ENCODE measurements at regions not wholly inside any gene's neighbourhood (a gene's known extent, or its start where the extent isn't known, plus 50 kb on each side); places are given as distances from the start of the nearest gene placed in this dataset.
A peak's percentile ranks its signal among the peaks of the same experiment; 100 is the strongest.

- TF ChIP-seq SUZ12 (IDR thresholded peaks at IDR 0.05; ENCODE audit: extremely low read depth, insufficient read depth, insufficient read length) (no peak), YY1 (IDR thresholded peaks at IDR 0.05; ENCODE audit: insufficient read depth, insufficient read length) (no peak), ZNF274 (IDR thresholded peaks at IDR 0.05; ENCODE audit: low read depth, low read length) (no peak)
- Histone ChIP-seq H3K27me3 (ENCODE audit: insufficient read depth, insufficient read length) (no peaks in the 10 kb centered on the region), H3K9me3 (ENCODE audit: insufficient read depth, low read length) (no peaks in the 10 kb centered on the region), H3K9ac (ENCODE audit: insufficient read length, low read depth) (no peak overlapping the region), H3K36me3 (ENCODE audit: insufficient read depth, insufficient read length, low read length) (no peaks in the 10 kb centered on the region), H3K4me1 (ENCODE audit: insufficient read depth, insufficient read length) (no peaks in the 10 kb centered on the region), H3K4me3 (ENCODE audit: insufficient read length, low read depth) (no peak overlapping the region)
- DNase-seq (ENCODE audit: low read depth, low spot score) = no peak
These were observed 1050.7 kb upstream of the PIK3C3 start for GRCh38 chr18:40904295-40904694.

GRCh38 chr18:40902436-40902835, 1052.6 kb upstream of the PIK3C3 start:
- no peaks in the 10 kb centered on the region for H3K36me3 ChIP-seq (ENCODE audit: insufficient read depth, insufficient read length, low read length)
- H3K4me1 ChIP-seq (ENCODE audit: insufficient read depth, insufficient read length) = no peaks in the 10 kb centered on the region
- H3K4me3 ChIP-seq (ENCODE audit: insufficient read length, low read depth) = no peak overlapping the region
- H3K9me3 ChIP-seq (ENCODE audit: insufficient read depth, low read length) = no peaks in the 10 kb centered on the region
- no peak for DNase-seq (ENCODE audit: low read depth, low spot score)
- TF ChIP-seq ZNF274 (IDR thresholded peaks at IDR 0.05; ENCODE audit: low read depth, low read length) (no peak), YY1 (IDR thresholded peaks at IDR 0.05; ENCODE audit: insufficient read depth, insufficient read length) (no peak), SUZ12 (IDR thresholded peaks at IDR 0.05; ENCODE audit: extremely low read depth, insufficient read depth, insufficient read length) (no peak)
- no peak overlapping the region for H3K9ac ChIP-seq (ENCODE audit: insufficient read length, low read depth)
- H3K27me3 ChIP-seq (ENCODE audit: insufficient read depth, insufficient read length) = no peaks in the 10 kb centered on the region

DNA sequence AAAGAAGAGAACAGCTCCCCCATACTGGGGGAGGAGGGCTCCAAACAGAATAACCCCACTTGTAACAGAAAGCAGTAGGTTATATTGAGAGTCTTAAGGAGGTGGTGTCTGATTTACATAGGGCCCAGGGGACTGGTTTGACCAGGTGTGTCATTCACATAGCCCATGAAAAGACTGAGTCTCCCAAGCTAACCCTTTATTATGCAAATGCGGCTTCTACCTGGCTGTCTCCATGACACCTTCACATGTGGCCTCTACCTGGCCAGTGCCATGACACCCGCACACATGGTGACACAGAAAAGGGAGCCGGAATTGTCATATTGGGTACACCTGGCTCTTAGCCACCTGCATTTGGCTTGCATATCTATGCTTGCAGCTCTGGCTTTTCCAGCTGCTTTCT, 1057.2 kb upstream of the PIK3C3 start:
- DNase-seq (ENCODE audit: low read depth, low spot score) = no peak
- H3K4me3 ChIP-seq (ENCODE audit: insufficient read length, low read depth) = no peak overlapping the region
- H3K27me3 ChIP-seq (ENCODE audit: insufficient read depth, insufficient read length) = no peaks in the 10 kb centered on the region
- H3K9ac ChIP-seq (ENCODE audit: insufficient read length, low read depth) = no peak overlapping the region
- H3K4me1 ChIP-seq (ENCODE audit: insufficient read depth, insufficient read length) = no peaks in the 10 kb centered on the region
- TF ChIP-seq YY1 (IDR thresholded peaks at IDR 0.05; ENCODE audit: insufficient read depth, insufficient read length) (no peak), ZNF274 (IDR thresholded peaks at IDR 0.05; ENCODE audit: low read depth, low read length) (no peak), SUZ12 (IDR thresholded peaks at IDR 0.05; ENCODE audit: extremely low read depth, insufficient read depth, insufficient read length) (no peak)
- no peaks in the 10 kb centered on the region for H3K36me3 ChIP-seq (ENCODE audit: insufficient read depth, insufficient read length, low read length)
- no peaks in the 10 kb centered on the region for H3K9me3 ChIP-seq (ENCODE audit: insufficient read depth, low read length)

GRCh38 chr18:40883271-40883670, 1071.8 kb upstream of the PIK3C3 start:
- Histone ChIP-seq H3K9me3 (ENCODE audit: insufficient read depth, low read length) (no peaks in the 10 kb centered on the region), H3K4me1 (ENCODE audit: insufficient read depth, insufficient read length) (no peaks in the 10 kb centered on the region), H3K9ac (ENCODE audit: insufficient read length, low read depth) (no peak overlapping the region), H3K4me3 (ENCODE audit: insufficient read length, low read depth) (no peak overlapping the region), H3K36me3 (ENCODE audit: insufficient read depth, insufficient read length, low read length) (no peaks in the 10 kb centered on the region), H3K27me3 (ENCODE audit: insufficient read depth, insufficient read length) (no peaks in the 10 kb centered on the region)
- DNase-seq (ENCODE audit: low read depth, low spot score) = no peak
- TF ChIP-seq SUZ12 (IDR thresholded peaks at IDR 0.05; ENCODE audit: extremely low read depth, insufficient read depth, insufficient read length) (no peak), YY1 (IDR thresholded peaks at IDR 0.05; ENCODE audit: insufficient read depth, insufficient read length) (no peak), ZNF274 (IDR thresholded peaks at IDR 0.05; ENCODE audit: low read depth, low read length) (no peak)

GRCh38 chr18:40882468-40882867, 1072.6 kb upstream of the PIK3C3 start:
- H3K9ac ChIP-seq (ENCODE audit: insufficient read length, low read depth) = no peak overlapping the region
- H3K27me3 ChIP-seq (ENCODE audit: insufficient read depth, insufficient read length) = no peaks in the 10 kb centered on the region
- no peak overlapping the region for H3K4me3 ChIP-seq (ENCODE audit: insufficient read length, low read depth)
- TF ChIP-seq ZNF274 (IDR thresholded peaks at IDR 0.05; ENCODE audit: low read depth, low read length) (no peak), YY1 (IDR thresholded peaks at IDR 0.05; ENCODE audit: insufficient read depth, insufficient read length) (no peak), SUZ12 (IDR thresholded peaks at IDR 0.05; ENCODE audit: extremely low read depth, insufficient read depth, insufficient read length) (no peak)
- no peak for DNase-seq (ENCODE audit: low read depth, low spot score)
- no peaks in the 10 kb centered on the region for H3K4me1 ChIP-seq (ENCODE audit: insufficient read depth, insufficient read length)
- no peaks in the 10 kb centered on the region for H3K36me3 ChIP-seq (ENCODE audit: insufficient read depth, insufficient read length, low read length)
- no peaks in the 10 kb centered on the region for H3K9me3 ChIP-seq (ENCODE audit: insufficient read depth, low read length)

DNA sequence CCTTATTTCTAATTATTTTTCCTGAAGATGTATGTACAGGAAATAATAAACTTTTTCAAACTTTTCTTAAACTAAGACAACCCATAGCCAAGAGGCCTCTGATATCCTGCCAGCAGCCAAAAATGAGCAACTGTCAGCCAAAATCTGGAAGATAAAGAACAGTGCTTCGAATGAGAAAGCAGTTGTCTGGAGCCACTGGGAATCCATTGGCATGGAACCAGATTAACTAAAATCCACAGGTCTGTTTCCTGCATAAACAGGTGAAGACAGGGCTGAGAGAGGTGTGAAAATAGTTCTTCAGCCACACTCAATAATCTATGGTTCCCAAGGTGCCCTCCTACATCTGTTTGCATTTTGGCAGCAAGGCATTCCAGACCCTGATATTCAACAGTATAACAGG, 1076.7 kb upstream of the PIK3C3 start:
- Histone ChIP-seq H3K9me3 (ENCODE audit: insufficient read depth, low read length) (no peaks in the 10 kb centered on the region), H3K4me1 (ENCODE audit: insufficient read depth, insufficient read length) (no peaks in the 10 kb centered on the region), H3K36me3 (ENCODE audit: insufficient read depth, insufficient read length, low read length) (no peaks in the 10 kb centered on the region), H3K4me3 (ENCODE audit: insufficient read length, low read depth) (no peak overlapping the region), H3K9ac (ENCODE audit: insufficient read length, low read depth) (no peak overlapping the region), H3K27me3 (ENCODE audit: insufficient read depth, insufficient read length) (no peaks in the 10 kb centered on the region)
- DNase-seq (ENCODE audit: low read depth, low spot score) = peak; percentile 13
- no peak for TF ChIP-seq SUZ12 (IDR thresholded peaks at IDR 0.05; ENCODE audit: extremely low read depth, insufficient read depth, insufficient read length)

DNA sequence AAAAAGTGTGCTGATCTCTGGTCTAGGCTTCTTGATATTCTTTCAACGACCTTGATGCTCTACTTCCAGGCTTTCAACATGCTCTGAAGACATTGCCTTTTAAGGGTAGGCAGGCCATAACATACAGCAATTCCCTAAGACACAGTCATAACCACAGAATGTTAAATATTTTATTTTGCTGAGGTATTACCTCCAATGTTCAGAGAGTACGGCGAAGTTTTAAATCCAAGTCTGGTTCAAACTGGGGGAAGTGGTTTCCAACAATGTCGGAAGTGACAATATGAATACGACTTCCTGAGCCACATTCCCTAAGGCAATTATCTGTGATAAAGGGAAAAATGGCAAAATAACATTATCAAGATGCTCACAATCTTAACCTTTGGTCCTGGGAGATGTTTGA, 1077.9 kb upstream of the PIK3C3 start:
- TF ChIP-seq SUZ12 (IDR thresholded peaks at IDR 0.05; ENCODE audit: extremely low read depth, insufficient read depth, insufficient read length) (no peak), ZNF274 (IDR thresholded peaks at IDR 0.05; ENCODE audit: low read depth, low read length) (no peak), YY1 (IDR thresholded peaks at IDR 0.05; ENCODE audit: insufficient read depth, insufficient read length) (no peak)
- Histone ChIP-seq H3K4me3 (ENCODE audit: insufficient read length, low read depth) (no peak overlapping the region), H3K9me3 (ENCODE audit: insufficient read depth, low read length) (no peaks in the 10 kb centered on the region), H3K9ac (ENCODE audit: insufficient read length, low read depth) (no peak overlapping the region), H3K4me1 (ENCODE audit: insufficient read depth, insufficient read length) (no peaks in the 10 kb centered on the region), H3K36me3 (ENCODE audit: insufficient read depth, insufficient read length, low read length) (no peaks in the 10 kb centered on the region), H3K27me3 (ENCODE audit: insufficient read depth, insufficient read length) (no peaks in the 10 kb centered on the region)
- no peak for DNase-seq (ENCODE audit: low read depth, low spot score)

GRCh38 chr18:40875101-40875615, 1079.9 kb upstream of the PIK3C3 start:
- H3K9ac ChIP-seq (ENCODE audit: insufficient read length, low read depth) = no peak overlapping the region

More at GRCh38 chr18:40875101-40875615, 1079.9 kb upstream of the PIK3C3 start:
- H3K9me3 ChIP-seq (ENCODE audit: insufficient read depth, low read length) = no peaks in the 10 kb centered on the region
- H3K36me3 ChIP-seq (ENCODE audit: insufficient read depth, insufficient read length, low read length) = no peaks in the 10 kb centered on the region
- H3K27me3 ChIP-seq (ENCODE audit: insufficient read depth, insufficient read length) = no peaks in the 10 kb centered on the region
- no peak for DNase-seq (ENCODE audit: low read depth, low spot score)
- TF ChIP-seq ZNF274 (IDR thresholded peaks at IDR 0.05; ENCODE audit: low read depth, low read length) (no peak), SUZ12 (IDR thresholded peaks at IDR 0.05; ENCODE audit: extremely low read depth, insufficient read depth, insufficient read length) (no peak), YY1 (IDR thresholded peaks at IDR 0.05; ENCODE audit: insufficient read depth, insufficient read length) (no peak)
- no peaks in the 10 kb centered on the region for H3K4me1 ChIP-seq (ENCODE audit: insufficient read depth, insufficient read length)
- no peak overlapping the region for H3K4me3 ChIP-seq (ENCODE audit: insufficient read length, low read depth)

Data from NT2/D1 (cell line).